ENCODE measurements at regions not wholly inside any gene's neighbourhood (a gene's known extent, or its start where the extent isn't known, plus 50 kb on each side); places are given as distances from the start of the nearest gene placed in this dataset.
"Not testable (repeated sequence)": the region's sequence is repeated elsewhere in the genome, so short reads cannot be mapped to it uniquely, and the experiment has no call there.

DNA sequence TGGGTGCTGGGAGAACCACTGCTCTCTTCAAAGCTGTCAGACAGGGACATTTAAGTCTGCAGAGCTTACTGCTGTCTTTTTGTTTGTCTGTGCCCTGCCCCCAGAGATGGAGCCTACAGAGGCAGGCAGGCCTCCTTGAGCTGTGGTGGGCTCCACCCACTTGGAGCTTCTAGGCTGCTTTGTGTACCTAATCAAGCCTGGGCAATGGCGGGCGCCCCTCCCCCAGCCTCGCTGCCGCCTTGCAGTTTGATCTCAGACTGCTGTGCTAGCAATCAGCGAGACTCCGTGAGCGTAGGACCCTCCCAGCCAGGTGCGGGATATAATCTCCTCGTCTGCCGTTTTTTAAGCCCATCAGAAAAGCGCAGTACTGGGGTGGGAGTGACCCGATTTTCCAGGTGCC, 125.6 kb upstream of the LRATD1 start:
- DNase-seq = not testable (repeated sequence)

DNA sequence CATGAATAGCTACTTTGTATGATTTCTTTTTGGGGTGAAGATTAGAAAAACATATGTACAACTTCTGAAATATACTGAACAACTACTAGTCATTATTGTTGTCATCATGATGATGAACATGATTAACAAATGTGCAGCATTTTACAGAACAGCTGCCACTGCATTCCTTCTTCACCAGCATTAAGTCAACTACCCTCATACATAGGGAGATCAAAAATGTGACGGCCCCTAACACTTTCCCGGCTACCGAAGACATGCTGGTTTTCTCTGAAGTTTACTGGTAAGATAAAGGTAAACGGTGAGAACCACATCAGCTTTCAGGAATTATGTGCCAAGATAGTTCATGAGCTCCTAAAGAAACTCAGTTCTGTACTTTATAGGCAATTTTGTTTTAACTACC, 121.0 kb upstream of the LRATD1 start:
- DNase-seq = no peak

DNA sequence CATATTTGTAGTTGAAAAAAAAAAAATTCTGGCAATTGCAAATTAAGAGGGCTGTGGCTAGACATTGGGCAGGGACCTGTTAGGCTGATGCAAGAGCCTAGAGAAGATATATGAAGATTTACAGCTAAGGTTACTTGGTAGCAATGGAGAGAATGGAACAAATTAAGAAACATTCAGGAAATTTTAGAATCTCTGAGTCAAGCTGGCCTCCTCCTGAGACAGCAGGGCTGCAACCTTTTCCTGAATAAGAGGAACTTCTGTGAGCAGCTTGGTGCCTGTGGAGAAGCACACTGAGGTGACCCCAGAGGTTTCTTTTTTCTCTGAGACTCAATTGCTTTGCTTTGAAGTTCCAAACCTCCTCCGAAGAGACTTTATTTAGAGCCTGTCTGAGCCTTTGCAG, 118.6 kb upstream of the LRATD1 start:
- no peak for DNase-seq

DNA sequence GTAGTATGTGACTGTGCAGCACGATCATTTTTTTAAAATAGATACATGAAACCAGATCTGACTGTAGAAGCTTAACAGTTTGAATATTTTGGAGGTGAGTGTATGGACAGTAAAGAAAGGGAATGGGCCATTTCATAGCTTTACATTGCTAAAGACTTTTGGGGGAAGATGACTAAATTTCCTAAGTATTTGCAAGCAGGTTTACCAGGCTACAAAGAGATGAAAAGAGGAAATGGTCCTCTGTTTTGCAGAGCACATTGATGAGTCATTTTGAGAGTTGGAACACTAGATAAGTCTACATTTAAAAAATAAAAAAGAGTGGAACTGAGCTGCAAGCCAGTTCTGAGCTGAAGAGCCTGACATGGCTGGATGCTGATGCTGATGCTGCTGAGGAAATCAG, 115.7 kb upstream of the LRATD1 start:
- no peak for DNase-seq

DNA sequence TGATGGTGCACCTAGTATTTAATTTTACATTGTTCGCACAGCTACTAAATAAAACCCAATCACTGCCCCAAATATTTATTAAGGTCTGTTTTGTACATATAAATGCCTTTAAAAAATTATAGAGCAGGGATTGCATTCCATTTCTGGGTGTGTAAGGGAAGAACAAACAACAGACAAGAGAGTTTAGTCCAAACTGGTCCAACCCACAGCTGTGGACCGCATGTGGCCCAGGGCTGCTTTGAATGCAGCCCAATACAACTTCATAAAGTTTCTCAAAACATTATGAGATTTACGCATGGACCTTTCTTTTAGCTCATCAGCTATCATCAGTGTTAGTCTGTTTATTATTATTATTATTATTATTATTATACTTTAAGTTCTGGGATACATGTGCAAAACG, 114.8 kb upstream of the LRATD1 start:
- DNase-seq = no peak

DNA sequence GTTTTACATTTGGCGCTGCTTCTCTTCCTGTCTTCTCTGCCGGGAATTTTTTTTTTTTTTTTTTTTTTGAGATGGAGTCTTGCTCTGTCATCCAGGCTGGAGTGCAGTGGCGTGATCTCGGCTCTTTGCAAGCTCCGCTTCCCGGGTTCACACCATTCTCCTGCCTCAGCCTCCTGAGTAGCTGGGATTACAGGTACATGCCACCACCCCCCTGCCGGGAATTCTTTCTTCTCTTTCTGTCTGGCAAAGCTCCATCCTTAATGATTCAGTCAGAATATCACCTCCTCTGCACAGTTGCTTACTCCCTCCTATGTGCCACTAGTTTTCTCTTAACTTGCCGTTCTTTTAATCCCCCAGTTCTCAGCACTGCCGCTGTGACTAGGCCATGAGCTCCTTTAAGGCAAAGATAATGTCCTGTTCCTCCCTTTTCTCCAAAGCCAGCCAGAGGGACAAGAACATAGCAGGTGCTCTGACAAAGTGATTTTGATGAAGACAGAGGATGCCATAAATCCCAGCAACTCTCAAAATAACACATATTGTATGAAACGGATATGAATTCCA, 112.1 kb upstream of the LRATD1 start:
- DNase-seq = no peak

DNA sequence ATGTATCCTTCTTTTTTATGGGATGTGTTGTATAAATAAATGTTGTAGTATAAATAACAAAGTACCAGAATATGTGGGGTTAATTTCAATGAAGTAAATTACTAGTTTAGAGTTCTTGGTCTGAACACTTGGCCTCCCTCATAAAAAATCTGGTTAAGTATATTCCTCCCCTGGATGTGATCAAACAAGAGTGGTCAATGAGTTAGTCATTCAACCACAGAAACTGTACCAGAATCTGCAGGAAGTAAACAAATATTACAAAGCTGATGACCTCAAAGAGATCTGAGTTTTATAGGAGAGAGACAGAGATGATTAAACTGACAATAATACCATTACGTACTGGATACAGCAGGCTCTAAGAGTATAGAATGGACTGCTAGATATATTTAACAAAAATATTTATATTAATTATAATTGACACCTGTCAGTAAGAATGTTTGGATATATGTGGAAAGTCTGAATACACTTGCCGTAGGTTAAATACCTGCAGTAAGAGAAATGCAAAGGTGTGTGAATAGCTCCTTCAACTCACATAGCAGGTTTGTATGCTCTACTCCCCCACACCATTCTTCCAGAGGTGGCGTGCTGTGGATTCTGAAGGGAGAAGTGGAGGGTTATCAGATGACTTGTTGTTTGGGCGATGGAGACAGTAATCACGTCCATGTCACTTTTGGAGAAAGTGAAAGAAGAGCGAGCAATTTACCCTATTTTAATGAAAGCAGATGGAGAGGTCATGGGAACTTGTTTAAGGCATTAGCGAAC, 108.3 kb upstream of the LRATD1 start:
- DNase-seq = no peak

DNA sequence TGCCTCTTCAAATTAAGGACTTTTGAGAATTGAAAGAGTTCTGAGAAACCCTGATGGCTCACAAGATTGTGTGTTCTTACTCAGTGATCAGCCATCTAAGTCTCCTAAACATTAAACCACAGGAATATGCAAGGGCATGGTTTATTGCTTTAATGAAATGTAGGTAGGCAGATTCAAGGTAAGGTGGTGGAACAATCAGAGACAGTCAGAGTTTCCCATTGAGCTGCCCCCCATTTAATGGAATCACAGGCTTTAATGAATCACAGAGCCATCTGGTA, 107.8 kb upstream of the LRATD1 start:
- no peak for DNase-seq

- DNase-seq = no peak
These were observed 102.0 kb upstream of the LRATD1 start for GRCh38 chr2:14530506-14530905.

GRCh38 chr2:14533131-14533757, 99.3 kb upstream of the LRATD1 start:
- DNase-seq = no peak

DNA sequence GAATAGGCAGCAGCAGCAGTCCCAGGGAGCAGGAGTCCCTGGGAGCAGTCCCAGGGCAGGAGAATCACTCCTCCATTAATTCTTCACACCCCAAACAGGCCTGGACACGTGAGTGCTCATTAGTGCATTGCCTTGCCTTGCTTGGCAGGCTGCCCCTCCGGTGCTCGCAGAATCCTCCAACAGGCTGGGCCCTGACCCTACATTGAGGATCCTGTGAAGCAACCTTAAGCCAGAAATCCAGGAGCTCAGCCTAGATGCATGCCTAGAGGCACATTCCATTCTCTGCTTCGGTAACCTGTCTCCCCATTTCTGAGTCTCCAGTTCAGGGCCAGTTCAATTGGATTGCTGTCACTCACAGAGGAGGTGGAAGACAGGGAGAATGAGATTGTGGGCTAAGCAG, 97.4 kb upstream of the LRATD1 start:
- DNase-seq = no peak

DNA sequence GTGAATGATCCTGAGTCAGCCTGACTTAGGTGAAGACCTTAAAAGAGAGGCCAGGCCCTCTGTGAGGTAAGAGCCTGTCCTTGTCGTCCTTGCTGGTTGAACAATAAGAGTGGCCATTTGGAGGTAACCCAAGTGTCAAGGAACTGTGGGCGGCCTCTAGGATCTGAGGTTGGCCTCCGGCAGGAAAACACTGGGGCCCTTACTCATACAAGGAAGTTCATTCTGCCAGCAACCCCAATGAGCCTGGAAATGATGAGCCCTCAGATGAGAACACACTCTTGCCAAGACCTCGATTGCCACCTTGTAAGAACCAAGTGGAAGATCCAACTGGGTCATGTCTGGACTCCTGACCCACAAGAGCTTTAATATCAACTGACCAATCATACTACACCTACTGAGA, 95.5 kb upstream of the LRATD1 start:
- DNase-seq = no peak

DNA sequence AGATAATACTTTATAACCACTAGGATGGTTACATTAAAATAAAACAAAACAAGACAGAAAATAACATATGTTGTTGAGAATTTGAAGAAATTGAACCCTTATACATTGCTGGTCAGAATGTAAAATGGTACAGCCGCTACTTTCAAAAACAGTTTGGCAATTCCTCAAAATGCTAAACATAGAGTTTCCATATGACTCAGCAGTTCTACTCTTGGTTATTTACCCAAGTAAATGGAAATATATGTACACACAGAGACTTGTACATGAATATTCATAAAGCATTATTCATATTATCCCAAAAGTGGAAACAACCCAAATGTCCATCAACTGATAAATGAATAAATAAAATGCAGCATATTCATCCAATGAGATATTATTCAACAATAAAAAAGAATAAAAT, 92.5 kb upstream of the LRATD1 start:
- no peak for DNase-seq

DNA sequence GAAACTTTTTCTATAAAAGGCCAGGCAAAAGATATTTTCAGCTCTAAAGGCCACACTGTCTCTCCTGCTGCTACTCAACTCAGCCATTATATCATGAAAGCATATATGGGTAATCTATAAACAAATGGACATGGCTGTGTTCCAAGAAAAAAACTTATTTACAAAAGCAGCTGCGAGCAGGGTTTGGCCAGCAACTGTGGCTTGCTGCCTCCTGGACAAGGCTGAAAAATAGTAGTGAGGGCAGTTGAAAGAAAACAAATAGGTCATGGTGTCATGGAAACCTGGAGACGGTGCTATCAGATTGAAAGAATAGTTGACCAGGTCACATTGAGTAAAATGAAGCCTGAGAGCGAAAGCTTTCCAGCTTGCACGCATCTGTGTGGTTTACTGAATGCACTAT, 89.2 kb upstream of the LRATD1 start:
- no peak for DNase-seq

DNA sequence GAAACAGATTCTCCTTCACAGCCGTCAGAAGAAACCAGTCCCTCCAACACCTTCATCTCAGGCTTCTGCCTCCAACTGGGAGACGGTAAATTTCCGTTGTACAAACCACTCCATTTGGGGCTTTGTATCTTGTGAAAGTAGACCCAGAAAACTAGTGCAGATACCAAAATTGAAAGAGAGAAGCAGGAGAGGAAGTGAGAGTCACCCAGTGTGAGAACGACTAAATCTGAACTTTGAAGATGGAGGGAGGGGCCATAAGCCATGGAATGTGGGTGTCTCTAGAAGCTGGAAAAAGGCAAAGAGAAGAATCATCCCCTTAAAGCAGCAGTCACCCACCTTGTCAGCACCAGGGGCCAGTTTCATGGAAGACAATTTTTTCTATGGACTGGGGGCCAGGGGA, 88.3 kb upstream of the LRATD1 start:
- no peak for DNase-seq

GRCh38 chr2:14547830-14548229, 84.7 kb upstream of the LRATD1 start:
- no peak for DNase-seq

DNA sequence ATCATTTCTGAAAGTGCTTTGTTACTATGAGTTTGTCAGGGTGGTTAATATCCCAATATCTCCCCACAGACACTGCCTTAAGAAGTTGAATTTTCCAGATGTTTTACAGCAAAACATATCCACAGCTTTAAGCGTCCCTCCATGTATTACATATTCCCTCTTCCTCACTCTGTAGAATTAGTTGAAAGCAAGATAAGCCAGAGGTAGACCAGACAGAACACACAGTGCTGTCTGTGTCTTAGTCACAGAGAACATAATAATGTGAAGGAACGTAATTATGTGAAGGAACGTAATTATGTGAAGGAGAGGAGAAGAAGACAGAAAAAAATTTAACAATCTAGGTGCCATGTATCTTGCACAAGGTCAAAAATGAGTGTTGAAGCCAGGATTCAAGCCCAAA, 81.9 kb upstream of the LRATD1 start:
- no peak for DNase-seq

- DNase-seq = no peak
These were observed 81.4 kb upstream of the LRATD1 start for GRCh38 chr2:14551069-14551468.

- no peak for DNase-seq
These were observed 80.2 kb upstream of the LRATD1 start for GRCh38 chr2:14552286-14552685.

GRCh38 chr2:14552818-14553217, 79.7 kb upstream of the LRATD1 start:
- DNase-seq = no peak

- no peak for DNase-seq
These were observed 77.5 kb upstream of the LRATD1 start for GRCh38 chr2:14554849-14555545.

- no peak for DNase-seq
These were observed 75.4 kb upstream of the LRATD1 start for GRCh38 chr2:14557111-14557510.

DNA sequence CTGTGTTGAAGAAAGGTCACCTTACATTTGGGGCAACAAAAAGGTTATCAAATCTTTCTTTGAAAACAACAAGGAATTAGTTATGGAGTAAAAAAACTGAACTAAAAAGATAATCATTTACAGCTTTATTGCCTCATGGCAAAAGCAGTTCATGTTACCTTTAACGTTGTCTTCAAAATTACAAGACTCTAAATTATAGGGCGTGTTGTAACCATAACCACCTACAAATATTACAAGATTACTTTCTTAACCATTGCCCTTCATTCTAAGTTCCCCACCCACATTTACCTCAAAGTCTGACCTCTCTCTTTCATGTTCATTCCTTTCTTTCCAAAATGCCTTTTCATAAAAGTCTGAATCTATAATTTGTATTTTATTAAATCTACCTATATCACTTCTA, 74.6 kb upstream of the LRATD1 start:
- no peak for DNase-seq

- no peak for DNase-seq
These were observed 74.1 kb upstream of the LRATD1 start for GRCh38 chr2:14558335-14558919.

Measured in stimulated activated CD4-positive, alpha-beta T cell treated with anti-CD3 and anti-CD28 coated beads, Interleukin-15, amount 100 ng/mL, for 24 hours (primary cell).